Stimulated activated naive B cell treated with anti-CD40 and anti-IgM and Interleukin-4, amounts not matched to agents 10 μg/mL and 1 μg/mL and 100 μg/mL, for 72 hours (primary cell): ENCODE measurements at regions not wholly inside any gene's neighbourhood (a gene's known extent, or its start where the extent isn't known, plus 50 kb on each side); places are given as distances from the start of the nearest gene placed in this dataset.

ENCODE experiments used
- ATAC-seq, 2 donors: fragments of 150-1000 bp; cut with Tn5 transposase; replicated peaks; 2 replicates each; pipeline ENCODE4 v1.10.0; 2021; ENCODE audit warnings: moderate library complexity in 1 of 2
- DNase-seq: peaks from one replicate; pipeline ENCODE4 v3.0.0; 2021
- H3K27ac Mint-ChIP-seq: one replicate; pipeline ENCODE4 v1.8.0; 2022; ENCODE audit warnings: mild to moderate bottlenecking, mixed read lengths
- H3K27me3 Mint-ChIP-seq, 2 donors: one replicate each; pipeline ENCODE4 v1.8.0; 2022; ENCODE audit warnings: mixed read lengths in 2 of 2
- H3K36me3 Mint-ChIP-seq, 2 donors: one replicate each; pipeline ENCODE4 v1.8.0; 2022; ENCODE audit warnings: mixed read lengths in 2 of 2, mild to moderate bottlenecking in 1 of 2
- H3K4me1 Mint-ChIP-seq, 2 donors: one replicate each; pipeline ENCODE4 v1.8.0; 2022; ENCODE audit warnings: mixed read lengths in 2 of 2, mild to moderate bottlenecking in 1 of 2
- H3K4me3 Mint-ChIP-seq, 2 donors: one replicate each; pipeline ENCODE4 v1.8.0; 2022; ENCODE audit warnings: mild to moderate bottlenecking in 2 of 2, mixed read lengths in 2 of 2, moderate library complexity in 1 of 2
- H3K9me3 Mint-ChIP-seq, 2 donors: one replicate each; pipeline ENCODE4 v1.8.0; 2022; ENCODE audit warnings: mixed read lengths in 2 of 2, mild to moderate bottlenecking in 1 of 2

DNA sequence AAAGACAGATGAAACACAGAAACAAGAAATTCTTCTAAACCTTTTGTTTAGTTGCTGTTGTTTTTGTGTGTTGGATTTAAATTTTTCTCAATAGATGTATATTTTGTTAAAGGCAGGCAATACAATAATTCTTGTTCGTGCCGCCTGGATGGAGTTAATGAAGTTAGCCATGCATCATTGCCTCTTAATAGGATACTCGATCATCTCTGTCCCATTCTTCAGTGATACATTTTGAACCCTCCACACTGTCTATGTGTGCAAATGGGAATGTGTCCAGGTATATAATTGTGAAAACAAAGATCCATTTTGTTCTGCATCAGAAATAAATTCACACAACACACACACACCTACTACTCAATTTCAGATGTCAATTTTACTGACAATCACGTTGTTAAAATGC lies 186.6 kb upstream of the ADAMTS16 start:
- H3K4me1 Mint-ChIP-seq = no peaks in the 10 kb centered on the region
- no peak overlapping the region for H3K27ac Mint-ChIP-seq
- H3K27me3 Mint-ChIP-seq = no peaks in the 10 kb centered on the region
- no peaks in the 10 kb centered on the region for H3K36me3 Mint-ChIP-seq
- ATAC-seq (no peak), DNase-seq (no peak)
- peaks cover 1 to 3% of the 10 kb centered on the region in 2 donors for H3K9me3 Mint-ChIP-seq
- H3K4me3 Mint-ChIP-seq = no peak overlapping the region

DNA sequence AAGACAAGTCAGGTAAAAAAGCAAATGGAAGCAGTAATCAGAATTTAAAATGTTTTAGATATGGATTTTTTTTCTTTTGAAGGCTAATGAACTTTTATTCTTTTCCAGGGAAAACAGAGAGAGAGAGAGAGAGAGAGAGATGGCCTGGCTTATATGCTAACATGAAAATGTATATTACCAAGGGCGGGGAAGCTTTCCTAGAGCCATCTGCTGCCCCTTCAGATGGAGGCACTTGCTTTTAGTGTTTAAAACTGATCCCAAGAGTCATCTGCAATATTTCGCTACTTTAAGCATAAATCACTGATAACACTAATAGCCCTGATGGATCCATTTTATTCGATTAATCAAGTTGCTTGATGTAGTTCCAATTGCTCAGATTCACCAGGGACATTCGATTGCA lies 186.1 kb upstream of the ADAMTS16 start:
- no peaks in the 10 kb centered on the region for H3K27me3 Mint-ChIP-seq
- H3K36me3 Mint-ChIP-seq = no peaks in the 10 kb centered on the region
- no peaks in the 10 kb centered on the region for H3K4me1 Mint-ChIP-seq
- peaks cover 1 to 3% of the 10 kb centered on the region in 2 donors for H3K9me3 Mint-ChIP-seq
- no peak overlapping the region for H3K4me3 Mint-ChIP-seq
- no peak for ATAC-seq
- no peak overlapping the region for H3K27ac Mint-ChIP-seq
- no peak for DNase-seq

DNA sequence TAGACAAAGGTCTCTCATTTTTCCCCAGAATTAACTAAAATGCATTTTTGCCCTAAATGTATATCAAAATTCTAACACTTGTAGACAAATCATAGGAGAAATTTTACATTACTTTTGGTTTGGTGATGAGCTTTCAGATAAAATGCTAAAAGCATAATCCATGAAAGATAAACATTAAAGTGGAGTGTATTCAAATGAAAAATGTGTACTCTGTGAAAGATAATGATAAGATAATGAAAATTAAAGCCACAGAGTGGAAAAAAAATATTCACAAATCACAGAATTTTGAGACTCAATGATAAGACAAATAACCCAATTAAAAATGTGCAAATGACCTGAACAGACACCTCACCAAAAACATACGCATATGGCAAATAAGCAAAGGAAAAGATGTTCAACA lies 176.9 kb upstream of the ADAMTS16 start:
- H3K27me3 Mint-ChIP-seq = no peaks in the 10 kb centered on the region
- H3K4me1 Mint-ChIP-seq = no peaks in the 10 kb centered on the region
- H3K9me3 Mint-ChIP-seq = peaks cover 0 to 5% of the 10 kb centered on the region in 2 donors
- no peak overlapping the region for H3K4me3 Mint-ChIP-seq
- H3K36me3 Mint-ChIP-seq = no peaks in the 10 kb centered on the region
- ATAC-seq (no peak), DNase-seq (no peak)
- no peak overlapping the region for H3K27ac Mint-ChIP-seq

DNA sequence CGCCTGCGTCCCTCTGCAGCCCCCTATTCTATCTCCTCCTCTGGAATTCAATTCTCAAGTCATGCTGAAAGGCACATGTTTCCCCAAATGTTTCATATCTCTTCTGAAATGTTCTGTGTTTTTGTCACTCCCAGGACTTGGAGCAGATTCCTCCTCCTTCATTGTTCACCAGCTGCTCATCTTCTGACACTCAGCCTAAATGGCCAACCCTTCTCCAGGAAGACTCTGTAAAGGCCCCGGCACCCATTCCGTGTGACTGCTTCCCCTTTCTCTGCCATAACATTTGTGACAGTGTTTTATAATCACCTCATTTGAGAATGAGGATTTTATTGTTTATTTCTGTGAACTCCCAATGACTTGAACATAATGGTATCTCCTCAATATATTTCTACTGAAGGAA lies 170.8 kb upstream of the ADAMTS16 start:
- Mint-ChIP-seq H3K4me3 (no peak overlapping the region), H3K27ac (no peak overlapping the region), H3K4me1 (no peaks in the 10 kb centered on the region), H3K27me3 (no peaks in the 10 kb centered on the region), H3K9me3 (peaks cover 0 to 6% of the 10 kb centered on the region in 2 donors), H3K36me3 (no peaks in the 10 kb centered on the region)
- no peak for DNase-seq
- no peak for ATAC-seq

DNA sequence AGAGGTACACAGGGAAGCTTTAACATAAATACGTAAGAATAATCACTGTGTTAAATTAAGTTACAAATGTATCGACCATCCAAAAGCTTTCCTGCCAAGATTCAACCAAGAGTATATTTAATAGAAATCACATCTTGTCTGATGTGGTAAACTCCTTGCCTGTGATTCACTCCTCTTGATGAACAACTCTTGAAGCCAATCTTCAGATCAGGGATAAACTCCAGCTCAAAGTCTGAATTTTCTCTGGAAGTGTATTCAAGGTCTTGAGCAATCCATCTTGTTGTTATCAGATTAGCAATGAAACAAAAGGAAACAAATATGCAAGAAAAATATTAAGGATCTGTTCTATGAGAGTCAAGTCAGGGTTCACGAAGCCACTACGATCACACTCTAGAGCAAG lies 170.0 kb upstream of the ADAMTS16 start:
- H3K27ac Mint-ChIP-seq = no peak overlapping the region
- H3K36me3 Mint-ChIP-seq = no peaks in the 10 kb centered on the region
- peaks cover under 1 to 6% of the 10 kb centered on the region in 2 donors for H3K9me3 Mint-ChIP-seq
- ATAC-seq (no peak), DNase-seq (no peak)
- H3K27me3 Mint-ChIP-seq = no peaks in the 10 kb centered on the region
- no peak overlapping the region for H3K4me3 Mint-ChIP-seq
- no peaks in the 10 kb centered on the region for H3K4me1 Mint-ChIP-seq

DNA sequence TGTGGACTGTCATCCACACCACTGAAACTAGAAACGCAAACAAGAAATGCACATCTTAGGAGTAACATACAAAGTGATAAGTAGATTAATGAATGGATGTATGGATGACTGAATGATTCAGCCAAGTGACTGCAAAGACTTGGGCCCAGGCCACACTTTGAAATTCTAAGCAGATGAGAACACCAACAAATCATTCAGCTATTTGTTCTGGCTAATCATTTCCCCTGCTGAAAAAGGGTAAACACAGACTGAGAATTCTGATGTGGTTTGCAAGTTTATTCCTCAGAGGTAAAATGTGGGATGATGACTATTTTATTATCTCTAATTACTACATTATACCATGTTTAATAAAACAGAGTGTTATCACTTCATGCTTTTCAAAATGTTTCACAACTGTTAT lies 163.2 kb upstream of the ADAMTS16 start:
- ATAC-seq (no peak), DNase-seq (no peak)
- Mint-ChIP-seq H3K4me1 (no peaks in the 10 kb centered on the region), H3K27me3 (no peaks in the 10 kb centered on the region), H3K36me3 (no peaks in the 10 kb centered on the region), H3K9me3 (peaks cover 0 to 3% of the 10 kb centered on the region in 2 donors), H3K27ac (no peak overlapping the region), H3K4me3 (no peak overlapping the region)

DNA sequence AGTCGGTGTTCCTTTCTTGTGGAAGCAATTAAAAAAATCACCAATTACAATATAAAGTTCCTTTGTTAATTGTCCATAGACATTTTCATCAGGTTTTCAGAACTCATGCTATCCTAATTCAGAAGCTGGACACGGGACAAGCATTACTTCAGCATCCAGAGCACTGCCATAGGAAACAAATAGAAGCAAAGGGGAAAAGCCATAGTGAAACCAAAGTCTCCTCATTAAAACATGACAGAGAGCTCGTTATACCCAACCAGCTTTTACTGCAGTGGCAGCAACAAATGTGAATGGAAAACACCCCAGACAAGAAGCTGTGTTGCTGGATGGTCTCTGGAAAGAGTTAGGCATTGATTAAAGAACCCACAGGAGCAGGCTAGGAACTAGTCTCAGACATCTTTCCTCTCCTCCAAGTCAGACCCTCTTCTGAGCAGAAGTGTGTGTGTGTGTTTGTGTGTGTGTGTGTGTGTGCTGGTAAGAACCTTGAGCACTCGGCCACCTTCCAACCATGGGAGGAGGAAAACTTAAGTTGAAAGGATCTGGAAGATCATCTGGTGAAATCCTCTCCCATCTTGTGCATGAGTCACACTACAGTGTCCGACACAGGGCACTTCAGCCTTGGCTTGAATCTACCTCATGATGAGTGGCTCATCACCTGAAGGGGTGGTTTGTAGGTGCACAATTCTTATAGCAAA lies 162.6 kb upstream of the ADAMTS16 start:
- H3K4me3 Mint-ChIP-seq = no peak overlapping the region
- ATAC-seq (no peak), DNase-seq (no peak)
- no peaks in the 10 kb centered on the region for H3K36me3 Mint-ChIP-seq
- H3K9me3 Mint-ChIP-seq = peaks cover 0 to 3% of the 10 kb centered on the region in 2 donors
- H3K27ac Mint-ChIP-seq = no peak overlapping the region
- no peaks in the 10 kb centered on the region for H3K4me1 Mint-ChIP-seq
- no peaks in the 10 kb centered on the region for H3K27me3 Mint-ChIP-seq

DNA sequence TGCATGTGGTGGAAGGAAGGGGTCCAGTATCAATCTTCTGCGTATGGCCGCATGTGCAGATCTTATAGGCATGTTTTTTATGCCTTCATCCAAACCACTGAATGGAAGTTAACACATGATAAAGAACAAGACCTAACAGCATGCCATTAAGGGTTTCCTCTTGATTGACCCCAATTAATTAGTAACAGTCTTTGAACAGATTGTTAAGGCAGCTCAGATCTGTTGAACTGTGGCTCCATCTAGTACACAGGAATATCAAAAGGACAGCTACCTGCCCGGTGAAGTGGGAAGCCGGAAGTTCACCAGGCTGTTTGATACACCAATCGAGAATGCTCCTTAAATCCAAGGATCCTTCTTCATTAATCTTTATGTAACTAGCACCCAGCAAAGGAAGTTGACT lies 159.9 kb upstream of the ADAMTS16 start:
- ATAC-seq = no peak
- Mint-ChIP-seq H3K27ac (no peak overlapping the region), H3K9me3 (peaks cover 0 to 3% of the 10 kb centered on the region in 2 donors)

DNA sequence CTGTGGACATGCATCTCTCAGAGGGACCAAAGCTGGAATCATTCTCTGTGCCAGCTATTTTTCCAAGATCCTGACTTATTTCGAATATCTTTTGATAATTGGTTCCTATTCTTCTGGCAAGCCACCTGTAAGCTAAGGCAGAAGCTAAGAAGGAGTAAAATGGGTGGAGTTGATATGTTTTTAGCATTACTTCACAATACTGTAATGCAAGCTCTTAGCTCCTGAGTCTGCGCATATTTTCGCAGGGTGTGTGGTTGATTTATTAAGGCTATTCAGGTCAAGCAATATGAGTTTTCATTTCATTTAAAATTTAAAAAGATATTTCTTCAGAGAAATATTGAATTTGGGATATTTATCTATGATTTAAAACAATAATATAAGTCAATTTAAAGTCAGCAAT lies 158.5 kb upstream of the ADAMTS16 start:
- Mint-ChIP-seq H3K27me3 (no peaks in the 10 kb centered on the region), H3K27ac (no peak overlapping the region), H3K36me3 (no peaks in the 10 kb centered on the region), H3K9me3 (peaks cover 0 to 2% of the 10 kb centered on the region in 2 donors), H3K4me3 (no peak overlapping the region), H3K4me1 (no peaks in the 10 kb centered on the region)
- ATAC-seq (no peak), DNase-seq (no peak)

More for the DNA sequence above, 159.9 kb upstream of the ADAMTS16 start:
- Mint-ChIP-seq H3K4me3 (no peak overlapping the region), H3K36me3 (no peaks in the 10 kb centered on the region), H3K27me3 (no peaks in the 10 kb centered on the region), H3K4me1 (no peaks in the 10 kb centered on the region)
- no peak for DNase-seq

DNA sequence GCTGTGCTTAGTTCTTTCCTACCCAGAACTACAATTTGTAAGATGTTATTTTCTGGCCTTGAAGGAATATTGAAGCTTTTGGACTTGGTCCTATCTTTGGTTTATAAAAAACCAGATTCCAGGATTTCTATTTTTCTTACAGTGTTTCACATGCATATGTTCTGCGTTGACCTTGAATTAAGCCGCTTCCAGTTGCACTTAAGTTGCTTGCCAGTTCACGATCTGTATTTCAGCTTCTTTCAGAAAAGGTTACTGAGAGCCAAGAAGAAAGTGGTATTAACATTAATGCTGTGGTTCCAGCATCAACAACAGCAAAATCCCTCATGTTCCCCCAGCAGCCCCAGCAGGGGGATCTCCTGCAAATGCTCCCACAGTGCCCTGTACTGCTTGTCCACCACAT lies 156.4 kb upstream of the ADAMTS16 start:
- no peaks in the 10 kb centered on the region for H3K27me3 Mint-ChIP-seq

DNA sequence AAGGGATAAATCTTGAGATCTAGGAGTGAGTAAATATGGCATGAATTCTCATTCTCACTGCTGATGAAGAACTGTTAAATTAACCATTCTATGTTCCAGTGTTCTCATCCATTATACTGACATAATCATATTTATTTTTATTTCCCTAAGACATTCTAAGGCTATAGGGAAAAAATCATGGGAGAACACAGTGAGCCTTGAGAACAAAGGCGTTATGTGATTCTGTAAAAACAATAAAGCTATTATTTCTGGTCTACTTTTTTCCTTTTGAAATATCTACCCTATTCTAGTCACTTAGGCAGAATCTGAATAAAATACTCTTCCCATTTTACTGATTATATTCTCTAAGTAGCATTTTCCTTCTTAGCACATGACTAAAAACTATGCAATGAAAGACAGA lies 155.7 kb upstream of the ADAMTS16 start:
- H3K4me3 Mint-ChIP-seq = no peak overlapping the region
- ATAC-seq = no peak
- DNase-seq = no peak
- no peaks in the 10 kb centered on the region for H3K4me1 Mint-ChIP-seq
- H3K9me3 Mint-ChIP-seq = peaks cover 0 to 2% of the 10 kb centered on the region in 2 donors
- H3K27me3 Mint-ChIP-seq = no peaks in the 10 kb centered on the region
- H3K36me3 Mint-ChIP-seq = no peaks in the 10 kb centered on the region
- no peak overlapping the region for H3K27ac Mint-ChIP-seq

More for the DNA sequence above, 156.4 kb upstream of the ADAMTS16 start:
- DNase-seq (no peak), ATAC-seq (no peak)
- Mint-ChIP-seq H3K27ac (no peak overlapping the region), H3K4me1 (no peaks in the 10 kb centered on the region), H3K4me3 (no peak overlapping the region), H3K9me3 (peaks cover 0 to 3% of the 10 kb centered on the region in 2 donors), H3K36me3 (no peaks in the 10 kb centered on the region)

DNA sequence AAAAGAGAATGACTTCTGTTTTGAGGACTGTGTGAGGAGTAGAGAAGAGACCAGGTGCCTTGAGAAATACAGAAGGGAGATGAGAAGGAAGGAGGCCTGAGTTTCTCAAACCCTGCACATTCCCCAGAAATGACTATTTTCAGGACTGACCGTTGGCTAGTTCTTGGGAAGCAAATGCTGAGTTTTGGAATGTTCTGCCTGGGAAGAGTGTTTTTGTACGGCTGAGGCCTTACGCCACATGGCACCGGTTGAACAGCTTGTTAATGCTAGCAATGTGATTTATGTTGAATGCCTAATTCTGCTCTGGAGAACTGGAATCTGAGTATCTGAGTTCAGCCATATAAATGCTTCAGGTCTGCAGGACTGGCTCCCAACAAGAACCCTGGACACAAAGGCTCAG lies 152.7 kb upstream of the ADAMTS16 start:
- Mint-ChIP-seq H3K27ac (no peak overlapping the region), H3K36me3 (no peaks in the 10 kb centered on the region), H3K4me1 (no peaks in the 10 kb centered on the region), H3K9me3 (peaks cover 0 to 2% of the 10 kb centered on the region in 2 donors), H3K4me3 (no peak overlapping the region), H3K27me3 (no peaks in the 10 kb centered on the region)
- ATAC-seq (no peak), DNase-seq (no peak)

DNA sequence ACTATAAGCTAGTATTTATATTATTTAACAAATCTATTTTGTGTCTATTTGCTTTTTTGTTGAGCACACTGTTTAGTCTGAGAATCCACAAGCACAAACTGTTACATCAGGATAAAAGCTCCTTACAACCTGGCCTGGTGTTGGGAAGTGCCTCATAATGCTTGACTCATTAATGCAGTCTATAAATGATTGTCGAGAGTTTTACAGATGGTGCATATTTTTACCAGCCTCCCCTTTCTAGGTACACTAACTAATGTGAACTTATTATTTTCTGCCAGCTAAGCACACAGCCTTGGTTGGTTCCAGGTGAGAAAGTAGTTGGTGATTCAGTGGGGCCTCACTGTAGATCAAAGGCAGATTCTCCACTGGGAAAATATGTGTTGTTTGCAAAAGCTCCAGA lies 151.0 kb upstream of the ADAMTS16 start:
- Mint-ChIP-seq H3K4me1 (no peaks in the 10 kb centered on the region), H3K27ac (no peak overlapping the region), H3K9me3 (peaks cover 0 to 2% of the 10 kb centered on the region in 2 donors), H3K27me3 (no peaks in the 10 kb centered on the region), H3K4me3 (no peak overlapping the region), H3K36me3 (no peaks in the 10 kb centered on the region)
- no peak for DNase-seq
- ATAC-seq = no peak

DNA sequence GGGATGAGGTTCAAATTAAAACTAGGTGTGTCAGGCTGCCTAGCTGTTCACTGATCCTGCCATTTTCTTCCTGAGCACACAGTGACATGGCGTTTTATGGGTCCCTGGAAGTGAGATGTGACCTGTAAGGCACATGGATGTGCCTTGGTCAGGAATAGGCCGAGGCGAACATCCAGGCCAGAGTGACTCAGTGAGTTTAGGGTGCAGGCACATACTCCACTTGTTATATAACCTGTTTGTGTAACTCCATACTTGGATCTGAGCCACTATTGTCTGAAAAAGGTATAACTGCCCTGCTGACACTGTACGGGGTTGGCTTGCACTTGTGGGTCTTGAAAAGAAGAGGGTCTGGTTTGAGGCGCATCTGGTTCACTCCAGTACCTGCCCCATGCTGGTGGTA lies 150.1 kb upstream of the ADAMTS16 start:
- H3K9me3 Mint-ChIP-seq = peaks cover 0 to 2% of the 10 kb centered on the region in 2 donors
- no peaks in the 10 kb centered on the region for H3K27me3 Mint-ChIP-seq
- no peaks in the 10 kb centered on the region for H3K36me3 Mint-ChIP-seq
- H3K27ac Mint-ChIP-seq = no peak overlapping the region
- DNase-seq (no peak), ATAC-seq (no peak)
- H3K4me3 Mint-ChIP-seq = no peak overlapping the region
- no peaks in the 10 kb centered on the region for H3K4me1 Mint-ChIP-seq

DNA sequence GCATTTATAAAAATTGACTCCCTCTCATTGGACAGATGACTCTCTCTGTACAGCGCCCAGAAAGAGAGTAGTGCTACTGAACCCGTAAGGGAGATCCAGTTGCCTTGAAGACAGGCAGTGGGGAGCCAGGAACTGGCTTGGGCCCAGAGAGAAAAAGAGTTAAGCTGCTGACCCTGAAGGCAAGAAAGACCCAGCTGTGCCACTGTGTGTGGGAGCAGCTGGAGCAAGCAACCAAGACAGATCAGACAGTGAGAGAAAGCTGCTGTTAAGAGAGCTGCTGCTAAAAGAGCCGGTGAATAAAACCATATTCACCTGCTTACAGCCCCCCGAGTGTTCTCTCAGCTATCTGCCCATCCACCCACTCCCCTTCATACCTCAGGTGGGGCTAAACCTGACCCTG lies 149.7 kb upstream of the ADAMTS16 start:
- ATAC-seq (no peak), DNase-seq (no peak)
- H3K4me1 Mint-ChIP-seq = no peaks in the 10 kb centered on the region
- H3K36me3 Mint-ChIP-seq = no peaks in the 10 kb centered on the region
- H3K4me3 Mint-ChIP-seq = no peak overlapping the region
- H3K9me3 Mint-ChIP-seq = peaks cover 0 to 2% of the 10 kb centered on the region in 2 donors
- no peak overlapping the region for H3K27ac Mint-ChIP-seq
- no peaks in the 10 kb centered on the region for H3K27me3 Mint-ChIP-seq

DNA sequence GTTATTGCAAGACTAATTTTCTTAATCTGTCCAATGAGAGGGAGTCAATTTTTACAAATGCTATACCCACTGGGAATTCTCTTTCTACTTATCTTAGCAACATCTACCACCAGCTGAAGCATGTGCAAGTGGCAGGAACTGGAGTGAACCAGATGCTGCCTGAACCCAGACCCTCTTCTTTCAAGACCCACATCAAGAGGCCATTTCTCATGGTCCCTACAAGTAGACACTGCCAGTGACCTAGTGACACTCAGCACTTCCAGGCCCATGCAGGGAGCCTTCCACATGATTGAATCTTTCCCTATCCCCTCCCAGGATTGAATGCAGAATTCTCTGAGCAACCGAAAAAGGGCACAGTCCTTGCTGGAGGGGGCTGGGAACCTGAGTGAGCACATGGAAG lies 148.2 kb upstream of the ADAMTS16 start:
- Mint-ChIP-seq H3K36me3 (no peaks in the 10 kb centered on the region), H3K4me3 (no peak overlapping the region), H3K9me3 (peaks cover 0 to under 1% of the 10 kb centered on the region in 2 donors), H3K27me3 (no peaks in the 10 kb centered on the region), H3K27ac (no peak overlapping the region), H3K4me1 (no peaks in the 10 kb centered on the region)
- DNase-seq (no peak), ATAC-seq (no peak)
